BE2C (cell line): ENCODE measurements at regions not wholly inside any gene's neighbourhood (a gene's known extent, or its start where the extent isn't known, plus 50 kb on each side); places are given as distances from the start of the nearest gene placed in this dataset.

ENCODE experiments used
- DNase-seq: peaks from one replicate; pipeline ENCODE4 v3.0.0-alpha.2; 2020
- H3K27me3 ChIP-seq: fragments of 250-450 bp; sonication (Bioruptor Pico); 2 replicates; pipeline ENCODE4 v1.5.1; 2020; ENCODE audit warnings: mild to moderate bottlenecking
- H3K36me3 ChIP-seq: fragments of 250-450 bp; sonication (Bioruptor Pico); 2 replicates; pipeline ENCODE4 v1.5.1; 2020; ENCODE audit warnings: mild to moderate bottlenecking
- H3K4me1 ChIP-seq: fragments of 250-450 bp; sonication (Bioruptor Pico); 2 replicates; pipeline ENCODE4 v1.5.1; 2020
- H3K4me3 ChIP-seq: 2 replicates; pipeline ENCODE4 v1.5.1; 2011; ENCODE audit warnings: low read depth, low read length
- H3K9me3 ChIP-seq: fragments of 250-450 bp; sonication (Bioruptor Pico); 2 replicates; pipeline ENCODE4 v1.5.1; 2020
- TF ChIP-seq, protein P1 (sequence below): IDR thresholded peaks from 2 replicates; pipeline ENCODE4 v1.5.1; 2012; ENCODE audit warnings: mild to moderate bottlenecking, low read depth, low read length

DNA sequence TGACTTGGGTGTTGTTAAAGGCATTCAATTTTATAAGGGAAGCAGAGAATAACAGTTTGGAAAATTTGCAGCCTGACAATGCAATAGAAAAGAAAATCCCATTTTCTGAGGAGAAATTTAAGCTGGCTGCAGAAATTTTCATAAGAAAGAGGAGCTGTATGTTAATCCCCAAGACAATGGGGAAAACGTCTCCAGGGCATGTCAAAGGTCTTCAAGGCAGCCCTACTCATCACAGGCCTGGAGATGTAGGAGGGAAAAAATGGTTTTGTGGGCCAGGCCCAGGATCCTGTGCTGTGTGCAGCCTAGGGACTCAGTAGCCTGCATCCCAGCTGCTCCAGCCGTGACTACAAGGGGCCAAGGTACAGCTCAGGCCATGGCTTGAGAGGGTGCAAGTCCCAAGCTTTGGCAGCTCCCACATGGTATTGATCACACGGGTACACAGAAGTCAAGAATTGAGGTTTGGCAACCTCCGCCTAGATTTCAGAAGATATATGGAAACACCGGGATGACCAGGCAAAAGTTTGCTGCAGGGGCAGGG lies 846.4 kb downstream of the C12orf50 start:
- H3K27me3 ChIP-seq: no peaks in the 10 kb centered on the region
- DNase-seq: no peak
- H3K36me3 ChIP-seq: no peaks in the 10 kb centered on the region
- H3K9me3 ChIP-seq: no peaks in the 10 kb centered on the region
- H3K4me1 ChIP-seq: no peaks in the 10 kb centered on the region
- H3K4me3 ChIP-seq: no peak overlapping the region
- TF ChIP-seq, protein P1, sequence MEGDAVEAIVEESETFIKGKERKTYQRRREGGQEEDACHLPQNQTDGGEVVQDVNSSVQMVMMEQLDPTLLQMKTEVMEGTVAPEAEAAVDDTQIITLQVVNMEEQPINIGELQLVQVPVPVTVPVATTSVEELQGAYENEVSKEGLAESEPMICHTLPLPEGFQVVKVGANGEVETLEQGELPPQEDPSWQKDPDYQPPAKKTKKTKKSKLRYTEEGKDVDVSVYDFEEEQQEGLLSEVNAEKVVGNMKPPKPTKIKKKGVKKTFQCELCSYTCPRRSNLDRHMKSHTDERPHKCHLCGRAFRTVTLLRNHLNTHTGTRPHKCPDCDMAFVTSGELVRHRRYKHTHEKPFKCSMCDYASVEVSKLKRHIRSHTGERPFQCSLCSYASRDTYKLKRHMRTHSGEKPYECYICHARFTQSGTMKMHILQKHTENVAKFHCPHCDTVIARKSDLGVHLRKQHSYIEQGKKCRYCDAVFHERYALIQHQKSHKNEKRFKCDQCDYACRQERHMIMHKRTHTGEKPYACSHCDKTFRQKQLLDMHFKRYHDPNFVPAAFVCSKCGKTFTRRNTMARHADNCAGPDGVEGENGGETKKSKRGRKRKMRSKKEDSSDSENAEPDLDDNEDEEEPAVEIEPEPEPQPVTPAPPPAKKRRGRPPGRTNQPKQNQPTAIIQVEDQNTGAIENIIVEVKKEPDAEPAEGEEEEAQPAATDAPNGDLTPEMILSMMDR: no peak

DNA sequence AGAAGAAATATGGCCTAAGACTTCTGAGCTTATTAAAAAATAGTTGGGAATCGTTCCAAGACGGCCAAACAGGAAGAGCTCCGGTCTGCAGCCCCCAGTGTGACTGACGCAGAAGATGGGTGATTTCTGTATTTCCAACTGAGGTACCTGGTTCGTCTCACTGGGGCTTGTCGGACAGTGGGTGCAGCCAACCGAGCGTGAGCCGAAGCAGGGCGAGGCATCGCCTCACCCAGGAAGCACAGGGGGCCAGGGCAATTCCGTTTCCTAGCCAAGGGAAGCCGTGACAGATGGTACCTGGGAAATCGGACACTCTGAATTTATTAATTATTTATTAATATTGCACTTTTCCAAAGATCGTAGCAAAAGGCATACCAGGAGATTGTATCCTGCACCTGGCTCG lies 857.8 kb downstream of the C12orf50 start:
- TF ChIP-seq, protein P1: no peak
- Histone ChIP-seq H3K9me3 (no peaks in the 10 kb centered on the region), H3K27me3 (no peaks in the 10 kb centered on the region), H3K4me1 (0 out of 2 replicates have a peak, but pooled peaks cover 2% of the 10 kb centered on the region), H3K36me3 (no peaks in the 10 kb centered on the region), H3K4me3 (no peak overlapping the region)
- no peak for DNase-seq

DNA sequence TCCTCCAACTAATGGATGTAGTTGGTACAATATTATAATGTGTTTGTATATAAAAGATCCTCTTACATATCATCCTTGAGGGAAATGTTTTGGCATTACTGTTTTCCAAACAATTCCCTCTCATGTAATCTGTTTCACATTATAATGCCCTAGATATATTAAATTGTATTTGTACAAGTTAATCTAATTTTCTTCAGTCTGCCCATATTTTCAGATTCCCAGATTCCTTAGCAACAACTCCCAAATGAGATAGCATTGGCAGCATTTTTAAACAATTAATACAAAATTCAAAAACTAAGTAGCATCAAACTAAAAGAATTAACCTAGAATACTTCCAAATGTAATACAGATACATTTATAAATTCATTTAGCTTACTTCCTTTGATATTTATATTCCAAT lies 860.2 kb downstream of the C12orf50 start:
- no peak overlapping the region for H3K4me3 ChIP-seq
- DNase-seq: no peak
- 0 out of 2 replicates have a peak, but pooled peaks cover 2% of the 10 kb centered on the region for H3K4me1 ChIP-seq
- H3K27me3 ChIP-seq: no peaks in the 10 kb centered on the region
- H3K9me3 ChIP-seq: peaks cover 6% of the 10 kb centered on the region
- no peaks in the 10 kb centered on the region for H3K36me3 ChIP-seq
- TF ChIP-seq, protein P1: no peak

DNA sequence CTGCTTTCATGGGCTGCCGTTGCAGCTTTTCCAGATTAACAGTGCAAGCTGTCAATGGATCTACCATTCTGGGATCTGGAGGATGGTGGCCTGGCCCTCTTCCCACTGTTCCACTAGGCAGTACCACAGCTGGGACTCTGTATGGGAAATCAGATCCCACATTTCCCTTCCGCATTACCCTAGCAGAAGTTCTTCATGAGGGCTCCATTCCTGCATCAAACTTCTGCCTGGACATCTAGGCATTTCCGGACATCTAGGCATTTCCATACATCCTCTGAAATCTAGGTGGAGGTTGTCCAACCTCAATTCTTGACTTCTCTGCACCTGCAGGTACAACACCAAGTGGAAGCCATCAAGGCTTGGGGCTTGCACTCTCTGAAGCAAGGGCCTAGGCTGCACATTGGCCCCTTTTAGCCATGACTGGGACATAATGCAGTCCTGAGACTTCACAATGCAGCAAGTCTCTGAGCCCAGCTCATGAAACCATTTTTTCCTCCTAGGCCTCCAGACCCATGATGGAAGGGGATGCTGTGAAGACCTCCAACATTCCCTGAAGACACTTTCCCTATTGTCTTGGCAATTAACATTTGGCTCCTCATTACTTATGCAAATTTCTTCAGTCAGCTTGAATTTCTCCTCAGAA lies 863.3 kb downstream of the C12orf50 start:
- 0 out of 2 replicates have a peak, but pooled peaks cover 2% of the 10 kb centered on the region for H3K4me1 ChIP-seq
- TF ChIP-seq, protein P1: no peak
- no peaks in the 10 kb centered on the region for H3K27me3 ChIP-seq
- no peak for DNase-seq
- peaks cover 6% of the 10 kb centered on the region for H3K9me3 ChIP-seq
- no peaks in the 10 kb centered on the region for H3K36me3 ChIP-seq
- H3K4me3 ChIP-seq: no peak overlapping the region

DNA sequence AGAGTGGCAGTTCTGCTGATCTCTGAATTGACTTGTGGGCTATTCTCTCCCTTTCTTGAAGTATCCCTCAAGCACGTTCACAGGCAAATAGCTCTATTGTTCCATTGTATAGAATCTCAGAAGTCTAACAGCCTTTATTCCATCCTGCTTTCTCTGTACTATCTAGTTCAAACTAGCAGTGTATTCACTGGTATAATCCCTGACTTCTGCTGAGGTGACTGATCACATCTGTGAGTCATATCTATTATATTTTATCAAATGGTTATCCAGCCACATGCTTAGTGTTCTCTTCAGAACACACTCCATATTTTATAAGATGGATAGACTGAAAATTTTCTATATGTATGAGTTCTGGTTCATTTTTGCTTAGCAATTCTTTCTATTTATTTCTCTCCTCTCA lies 866.1 kb downstream of the C12orf50 start:
- H3K9me3 ChIP-seq: peaks cover 6% of the 10 kb centered on the region
- TF ChIP-seq, protein P1: no peak
- H3K27me3 ChIP-seq: no peaks in the 10 kb centered on the region
- H3K36me3 ChIP-seq: no peaks in the 10 kb centered on the region
- H3K4me3 ChIP-seq: no peak overlapping the region
- no peak for DNase-seq
- H3K4me1 ChIP-seq: no peaks in the 10 kb centered on the region

DNA sequence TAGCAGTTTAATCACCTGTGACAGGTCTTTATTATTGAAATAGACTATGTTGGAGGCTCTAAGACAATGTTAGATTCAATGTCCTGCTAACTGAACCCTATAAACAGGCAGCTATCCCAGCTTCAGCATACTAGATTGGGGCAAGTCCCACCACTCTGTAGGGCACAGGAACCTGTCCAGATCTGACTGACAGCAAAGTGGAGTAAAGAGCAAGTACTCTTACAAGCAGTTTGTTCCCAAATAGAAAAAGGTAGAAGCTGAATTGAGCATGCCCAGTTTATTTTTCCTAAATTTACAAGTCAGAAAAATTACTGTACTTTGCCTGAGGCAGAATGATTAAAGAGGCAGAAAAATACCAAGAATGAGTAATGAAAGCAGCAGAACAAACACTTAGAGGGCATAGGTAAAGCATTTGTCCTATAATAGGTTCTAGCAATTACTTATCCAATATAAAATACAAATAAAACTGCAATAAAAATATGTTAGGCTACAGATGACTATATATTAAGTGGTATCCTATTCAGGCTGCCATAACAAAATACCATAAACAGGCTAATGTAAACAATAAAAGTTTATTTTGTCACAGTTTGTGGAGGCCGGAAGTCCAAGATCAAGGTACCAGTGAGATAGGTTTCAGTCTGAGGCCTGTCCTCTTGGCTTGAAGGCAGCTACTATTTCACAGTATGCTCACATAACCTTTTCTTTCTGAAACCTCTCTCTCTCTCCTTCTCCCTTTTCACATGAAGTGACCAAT lies 868.2 kb downstream of the C12orf50 start:
- H3K27me3 ChIP-seq: no peaks in the 10 kb centered on the region
- H3K9me3 ChIP-seq: peaks cover 5% of the 10 kb centered on the region
- no peak overlapping the region for H3K4me3 ChIP-seq
- no peak for DNase-seq
- H3K4me1 ChIP-seq: no peaks in the 10 kb centered on the region
- TF ChIP-seq, protein P1: no peak
- no peaks in the 10 kb centered on the region for H3K36me3 ChIP-seq
